GM12874 (cell line): ENCODE measurements at regions not wholly inside any gene's neighbourhood (a gene's known extent, or its start where the extent isn't known, plus 50 kb on each side); places are given as distances from the start of the nearest gene placed in this dataset.

Source experiments
- CTCF ChIP-seq: IDR thresholded peaks from 2 replicates; pipeline ENCODE4 v1.5.1; 2011; ENCODE audit warnings: low read depth, mild to moderate bottlenecking, control low read depth, low read length, moderate library complexity; ENCODE audit not compliant: insufficient read depth

DNA sequence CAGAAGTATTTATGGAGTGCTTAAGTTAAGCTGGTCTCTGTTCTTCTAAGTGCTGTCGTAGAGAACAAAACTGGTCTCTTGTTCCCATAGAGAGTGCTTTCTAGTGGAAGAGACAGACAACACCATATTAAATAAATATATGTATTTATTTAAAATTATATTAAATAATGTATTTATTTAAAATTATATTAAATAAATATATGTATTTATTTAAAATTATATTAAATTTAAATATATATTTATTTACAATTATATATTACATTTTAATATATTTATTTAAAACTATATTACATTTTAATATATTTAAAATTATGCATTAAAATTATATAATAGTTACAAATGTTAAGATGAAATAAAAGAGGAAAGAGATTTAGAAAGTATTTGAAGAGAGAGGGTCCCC, 175.5 kb upstream of the OLFM3 start:
- no peak for TF ChIP-seq CTCF

DNA sequence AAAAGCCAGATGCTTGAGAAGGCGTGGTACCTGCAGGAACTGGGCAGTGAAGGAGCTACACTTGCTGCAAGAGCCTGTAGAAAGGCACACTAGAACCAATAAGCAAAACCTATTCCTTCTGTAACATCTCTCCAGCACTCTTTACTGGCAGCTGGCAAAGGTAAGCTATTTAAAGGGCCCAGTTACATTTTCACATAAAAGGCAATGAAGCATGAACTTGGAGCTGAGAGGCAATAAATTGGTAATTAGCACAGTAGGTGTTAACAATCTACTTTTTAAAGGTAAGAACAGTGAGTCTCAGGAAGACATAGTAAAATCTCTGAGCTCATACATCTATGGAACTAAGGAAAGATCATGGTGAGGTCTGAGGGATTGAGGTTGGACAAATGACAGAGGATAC, 167.1 kb upstream of the OLFM3 start:
- TF ChIP-seq CTCF, result no peak

- no peak for TF ChIP-seq CTCF
These were observed 154.5 kb upstream of the OLFM3 start for GRCh38 chr1:102151242-102151641.

DNA sequence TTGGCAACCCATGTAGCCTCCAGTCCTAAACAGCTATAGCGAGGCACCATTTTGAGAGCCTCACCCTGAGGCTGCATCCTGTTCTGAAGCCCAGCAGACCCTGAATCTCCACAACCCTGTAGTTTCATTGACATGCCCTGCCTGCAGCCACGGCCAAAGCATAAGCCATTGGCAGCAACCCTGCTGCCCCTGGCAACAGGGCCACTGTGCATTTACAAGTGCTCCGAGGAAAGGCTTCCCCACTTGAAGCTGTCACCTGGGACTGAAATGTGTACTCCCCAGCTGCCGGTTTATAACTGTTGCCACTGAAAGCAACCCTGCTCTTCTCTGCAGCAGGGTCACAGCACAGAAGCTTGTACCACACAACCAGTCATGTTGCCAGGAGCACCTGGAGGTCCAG, 124.2 kb upstream of the OLFM3 start:
- no peak for TF ChIP-seq CTCF

DNA sequence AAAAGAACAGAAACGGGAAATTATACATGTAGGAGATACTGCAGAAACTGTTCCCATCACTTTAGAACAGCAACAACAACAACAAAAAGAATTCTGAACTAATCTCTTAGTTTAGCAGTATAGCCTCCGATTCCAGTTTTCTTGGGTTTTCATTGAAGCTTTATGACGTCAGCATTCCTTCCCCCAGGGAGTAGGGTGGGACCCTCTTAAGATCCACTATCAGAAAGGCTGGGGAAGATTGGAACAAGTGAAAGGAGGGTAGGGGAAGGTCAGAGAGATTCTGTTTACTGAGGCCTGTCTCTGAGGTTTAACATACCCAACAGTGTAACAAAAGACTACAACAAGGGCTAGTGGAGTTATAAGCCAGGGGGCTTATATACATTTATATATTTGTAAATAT, 121.4 kb upstream of the OLFM3 start:
- TF ChIP-seq CTCF, result no peak

DNA sequence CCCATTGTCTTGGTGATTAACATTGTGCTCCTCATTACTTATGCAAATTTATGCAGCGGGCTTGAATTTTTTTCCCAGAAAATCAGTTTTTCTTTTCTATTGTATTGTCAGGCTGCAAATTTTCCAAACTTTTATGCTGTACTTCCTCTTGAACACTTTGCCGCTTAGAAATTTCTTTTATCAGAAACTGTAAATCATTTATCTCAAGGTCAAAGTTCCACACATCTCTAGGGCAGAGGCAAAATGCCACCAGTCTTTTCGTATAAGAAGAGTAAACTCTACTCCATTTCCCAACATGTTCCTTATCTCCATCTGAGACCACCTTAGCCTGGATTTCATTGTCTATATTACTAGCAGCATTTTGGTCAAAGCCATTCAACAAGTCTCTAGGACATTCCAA, 113.9 kb upstream of the OLFM3 start:
- TF ChIP-seq CTCF, result no peak

- no peak for TF ChIP-seq CTCF
These were observed 110.7 kb upstream of the OLFM3 start for GRCh38 chr1:102107441-102107840.

DNA sequence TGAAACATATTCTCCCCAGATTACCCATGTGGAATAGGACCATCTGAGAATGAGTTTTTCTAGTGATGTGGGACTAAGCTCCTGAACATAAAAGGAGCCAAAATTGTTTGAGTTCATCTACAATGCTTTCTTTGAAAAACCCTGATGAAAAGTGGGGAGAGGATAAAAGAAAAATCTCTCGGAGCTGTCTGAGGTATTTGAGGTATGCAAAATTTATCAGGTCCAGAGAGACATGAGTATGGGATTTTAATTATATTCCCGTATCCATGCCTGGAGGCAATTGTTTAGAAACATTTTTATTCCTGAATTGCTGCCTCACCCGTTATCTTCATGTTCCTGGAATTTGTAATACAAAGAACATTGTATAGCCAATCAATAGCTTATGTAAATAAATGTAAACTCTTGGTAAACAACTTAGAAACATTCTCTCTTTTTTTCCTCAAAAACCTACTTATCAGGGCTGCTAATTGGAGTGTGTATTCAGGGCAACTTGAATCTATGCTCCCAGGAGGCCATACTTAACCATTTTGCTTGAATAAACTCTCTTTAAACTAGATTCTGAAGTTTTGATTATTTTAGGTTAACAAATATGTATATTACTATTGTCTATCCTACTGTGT, 109.3 kb upstream of the OLFM3 start:
- no peak for TF ChIP-seq CTCF
